ENCODE measurements at regions not wholly inside any gene's neighbourhood (a gene's known extent, or its start where the extent isn't known, plus 50 kb on each side); places are given as distances from the start of the nearest gene placed in this dataset.
"Not testable (repeated sequence)": the region's sequence is repeated elsewhere in the genome, so short reads cannot be mapped to it uniquely, and the experiment has no call there.

DNA sequence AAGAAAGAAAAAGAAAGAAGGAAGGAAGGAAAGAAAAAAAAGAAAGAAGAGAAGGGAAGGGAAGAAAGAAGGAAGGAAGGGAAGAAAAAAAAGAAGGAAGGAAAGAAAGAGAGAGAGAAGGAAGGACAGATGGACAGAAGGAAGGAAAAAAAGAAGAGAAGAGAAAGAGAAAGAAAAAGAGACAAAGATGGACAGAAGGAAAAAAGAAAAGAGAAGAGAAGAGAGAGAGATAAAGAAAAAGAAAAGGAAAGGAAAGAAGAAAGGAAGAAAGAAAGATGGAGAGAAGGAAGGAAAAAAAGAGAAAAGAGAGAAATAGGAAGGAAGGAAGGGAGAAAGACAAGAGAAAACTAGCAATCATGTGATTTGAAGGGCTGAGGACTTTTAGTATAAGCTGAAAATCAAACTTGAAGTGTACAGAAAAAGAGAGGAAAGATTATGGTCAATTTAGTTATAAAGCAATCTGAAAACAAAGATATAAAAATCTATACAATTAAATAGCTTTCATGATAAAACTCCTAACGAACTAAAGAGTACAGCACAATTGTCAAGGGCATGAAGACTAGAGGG is 115.3 kb downstream of the LTN1 start:
- DNase-seq (ENCODE audit: low read depth) = no peak

DNA sequence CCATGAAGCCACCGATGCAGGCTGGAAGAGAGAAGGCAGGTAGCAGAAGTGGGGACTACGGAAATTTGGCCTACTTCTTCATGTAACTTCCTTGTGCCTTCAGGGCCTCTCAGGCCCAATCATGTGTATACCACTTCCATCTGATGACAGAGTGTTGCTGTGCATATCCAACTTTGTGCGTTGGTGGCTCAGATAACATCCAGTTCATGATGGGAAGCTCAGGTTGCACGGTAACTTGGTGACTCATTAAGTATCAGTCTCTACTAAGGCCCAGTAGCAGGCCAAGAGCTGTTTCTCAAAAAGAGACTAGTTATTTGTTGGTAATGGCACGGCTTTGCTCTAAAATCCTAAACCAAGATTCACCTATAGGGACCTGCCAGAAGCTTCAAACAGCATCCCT is 117.6 kb downstream of the LTN1 start:
- DNase-seq (ENCODE audit: low read depth) = no peak

DNA sequence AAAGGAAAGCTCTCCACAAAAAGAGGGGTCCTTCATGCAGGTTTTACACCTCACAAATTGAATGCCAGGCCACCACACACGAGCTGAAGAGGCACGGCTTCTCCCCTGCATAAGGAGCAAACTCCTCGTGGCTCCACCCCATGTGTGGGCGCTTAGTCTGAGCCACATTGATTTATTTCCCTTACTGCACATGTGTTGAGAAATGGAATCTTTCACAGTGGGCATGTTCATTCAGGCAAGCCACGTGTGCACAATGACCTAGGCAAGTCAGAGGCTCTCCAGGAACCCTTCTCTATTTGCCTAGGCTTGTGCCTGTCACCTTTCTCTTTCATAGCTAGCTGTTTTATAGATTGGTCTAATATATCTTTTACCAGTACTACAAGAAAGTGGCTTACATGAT is 120.5 kb downstream of the LTN1 start:
- no peak for DNase-seq (ENCODE audit: low read depth)

DNA sequence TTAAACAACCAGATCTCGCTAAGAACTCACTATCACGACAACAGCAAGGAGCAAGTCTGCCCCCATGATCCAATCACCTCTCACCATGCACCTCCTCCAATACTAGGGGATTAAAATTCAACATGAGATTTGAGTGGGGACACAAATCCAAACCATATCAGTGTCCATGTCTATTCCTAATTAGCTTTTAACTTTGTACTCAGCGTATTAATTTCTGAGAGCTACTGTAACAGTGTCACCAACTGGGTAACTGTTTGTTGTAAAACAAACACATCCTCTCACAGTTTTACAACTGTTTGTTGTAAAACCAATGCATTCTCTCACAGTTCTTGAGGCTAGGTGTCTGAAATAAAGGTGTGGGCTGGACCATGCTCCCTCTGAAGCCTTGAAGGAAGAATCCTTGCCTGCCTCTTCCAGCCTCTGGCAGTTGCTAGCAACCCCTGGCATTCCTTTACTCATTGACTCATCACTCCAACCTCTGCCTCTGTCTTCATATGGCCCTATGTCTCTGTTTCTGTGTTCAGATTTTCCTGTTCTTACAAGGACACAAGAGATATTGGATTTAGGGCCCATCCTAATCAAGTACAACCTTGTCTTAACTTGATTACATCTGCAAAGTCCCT is 121.2 kb downstream of the LTN1 start:
- no peak for DNase-seq (ENCODE audit: low read depth)

DNA sequence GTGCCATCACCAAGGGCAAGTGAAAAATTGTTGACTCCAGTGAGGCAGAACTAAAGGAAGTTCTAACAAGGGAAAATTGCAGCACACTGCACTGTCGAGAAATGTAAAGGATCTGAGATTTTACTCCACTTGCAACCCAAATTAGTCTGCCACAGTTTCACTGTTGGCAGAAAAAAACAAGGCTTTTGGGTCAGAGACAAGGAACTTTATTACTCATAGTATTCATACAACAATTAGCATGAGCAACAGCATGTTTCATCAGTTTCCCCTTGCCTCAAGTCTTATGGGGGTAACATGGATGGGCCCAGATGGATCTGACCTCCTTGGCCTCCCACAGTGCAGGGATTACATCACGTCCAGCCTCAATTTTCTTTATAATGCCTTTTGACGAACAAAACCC is 125.3 kb downstream of the LTN1 start:
- no peak for DNase-seq (ENCODE audit: low read depth)

DNA sequence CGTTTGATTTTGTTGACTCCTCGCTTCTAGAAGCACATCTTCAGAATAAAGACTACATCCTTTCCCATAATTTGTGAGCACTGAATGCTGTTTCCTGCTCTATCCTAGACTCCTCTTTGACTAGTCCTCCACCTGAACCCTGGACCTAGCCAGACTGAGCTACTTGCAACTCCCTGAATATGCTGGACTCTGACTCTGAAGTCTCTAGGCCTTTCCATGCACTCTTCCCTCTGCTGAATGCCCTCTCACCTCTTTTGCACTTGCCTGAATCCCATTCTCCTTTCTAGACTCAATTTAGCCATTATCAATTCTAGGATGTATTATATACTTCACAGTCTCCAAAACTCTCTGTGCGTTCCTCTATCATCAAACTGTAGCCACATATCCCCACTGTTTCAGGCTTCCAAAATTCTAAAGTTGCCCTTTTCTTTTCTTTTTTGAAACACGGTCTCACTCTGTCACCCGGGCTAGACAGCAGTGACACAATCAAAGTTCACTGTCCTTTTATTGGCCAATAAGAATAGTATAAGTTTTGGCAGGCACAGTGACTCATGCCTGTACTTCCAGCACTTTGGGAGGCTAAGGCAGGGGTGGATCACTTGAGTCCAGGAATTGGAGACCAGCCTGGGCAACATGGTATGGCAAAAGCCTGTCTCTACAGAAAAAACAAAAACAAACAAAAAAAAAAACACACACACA is 127.0 kb downstream of the LTN1 start:
- DNase-seq (ENCODE audit: low read depth) = no peak

DNA sequence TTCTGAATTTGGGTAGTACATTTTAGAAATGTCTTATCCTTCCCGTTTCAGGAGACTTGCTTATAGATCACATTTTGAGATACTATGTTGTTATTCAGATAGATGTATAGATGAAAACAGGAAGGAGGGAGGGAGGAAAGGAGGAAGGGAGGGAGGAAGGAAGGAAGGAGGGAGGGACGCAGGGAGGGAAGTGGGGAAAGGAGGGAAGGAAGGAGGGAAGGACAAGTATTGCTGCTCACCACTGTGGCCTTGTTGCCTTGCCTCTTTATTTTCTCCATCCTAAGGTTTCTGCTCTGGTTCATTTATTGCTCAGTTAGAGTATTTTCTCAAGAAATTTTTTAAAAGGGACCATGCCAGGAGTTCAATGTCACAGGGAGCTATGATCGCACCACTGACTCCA is 134.3 kb downstream of the LTN1 start:
- DNase-seq (ENCODE audit: low read depth) = no peak

DNA sequence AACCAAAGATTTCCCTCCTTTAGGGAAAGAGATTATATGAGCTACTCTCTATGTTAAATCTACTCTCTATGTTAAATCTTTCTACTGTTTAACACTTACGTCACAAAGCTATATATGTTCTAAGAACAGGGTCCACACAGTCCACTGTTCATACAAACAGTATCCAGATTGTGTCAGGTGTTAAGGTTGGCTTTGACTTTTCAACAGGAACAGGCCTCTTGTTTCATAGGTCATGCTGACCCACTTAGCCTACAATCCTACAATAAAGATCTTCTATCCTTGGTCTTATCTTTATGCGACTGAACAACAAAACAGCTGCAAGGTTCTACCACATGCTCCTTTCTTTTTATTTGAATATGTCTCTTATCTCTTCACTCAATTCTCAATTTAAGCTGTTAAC is 134.9 kb downstream of the LTN1 start:
- no peak for DNase-seq (ENCODE audit: low read depth)

DNA sequence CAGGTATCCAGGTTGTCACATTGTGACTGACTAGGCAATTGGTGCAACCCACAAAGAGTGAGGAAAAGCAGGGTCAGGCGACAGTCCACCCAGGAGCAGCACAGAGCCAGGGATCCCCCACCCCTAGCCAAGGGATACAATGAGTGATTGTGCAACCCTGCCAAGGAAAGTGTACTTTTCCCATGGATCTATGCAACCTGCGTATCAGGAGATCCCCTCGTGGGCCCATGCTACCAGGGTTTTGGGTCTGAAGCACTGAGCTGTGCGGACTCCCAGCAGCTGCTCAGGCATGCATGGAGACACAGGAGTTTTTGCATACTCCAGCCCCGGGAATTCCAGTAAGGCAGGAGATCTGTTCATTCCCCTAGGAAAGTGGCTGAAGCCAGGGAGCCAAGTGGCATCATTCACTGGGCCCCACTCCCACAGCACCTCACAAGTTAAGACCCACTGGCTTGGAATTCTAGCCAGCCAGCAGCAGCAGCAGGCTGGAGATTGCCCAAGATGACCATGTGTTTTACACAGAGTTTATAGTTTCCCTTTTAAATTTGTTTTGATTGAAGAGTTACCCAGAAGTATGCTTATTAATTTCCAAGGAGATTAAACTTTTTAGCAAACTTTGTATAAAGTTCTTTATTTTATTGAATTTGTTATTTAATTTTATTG is 136.0 kb downstream of the LTN1 start:
- no peak for DNase-seq (ENCODE audit: low read depth)

DNA sequence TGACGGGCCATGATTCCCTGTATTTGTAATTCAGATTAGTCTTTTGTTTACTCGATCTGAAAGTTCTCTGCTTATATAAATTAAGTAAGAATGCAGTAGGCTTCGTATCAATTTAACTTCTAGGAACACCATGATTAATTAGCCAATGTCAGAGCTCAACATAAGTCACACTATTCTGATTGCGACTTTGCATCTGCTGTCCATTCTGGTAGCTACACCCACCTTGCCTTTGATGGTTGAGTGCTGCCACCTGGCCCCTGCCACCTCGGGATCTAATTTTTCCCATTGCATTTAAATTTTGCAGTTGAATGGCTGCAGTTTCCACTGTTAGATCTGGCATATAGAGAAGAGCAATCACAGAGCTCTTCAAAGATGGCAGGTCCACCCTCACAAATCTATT is 140.0 kb downstream of the LTN1 start:
- no peak for DNase-seq (ENCODE audit: low read depth)

DNA sequence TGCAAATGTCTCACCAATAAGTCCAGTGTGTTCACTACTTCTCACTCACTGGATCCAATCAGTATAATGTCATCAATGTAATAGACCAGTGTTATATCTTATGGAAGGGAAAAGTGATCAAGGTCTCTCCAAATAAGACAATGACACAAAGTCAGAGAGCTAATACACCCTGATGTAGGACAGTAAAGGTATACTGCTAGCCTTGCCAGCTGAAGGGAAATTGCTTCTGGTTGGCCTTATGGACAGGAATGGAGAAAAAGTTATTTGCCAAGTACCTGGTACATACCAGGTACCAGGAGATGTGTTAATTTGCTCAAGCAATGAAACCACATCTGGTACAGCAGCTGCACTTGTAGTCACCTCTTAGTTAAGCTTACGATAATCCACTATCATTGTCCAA is 141.0 kb downstream of the LTN1 start:
- no peak for DNase-seq (ENCODE audit: low read depth)

DNA sequence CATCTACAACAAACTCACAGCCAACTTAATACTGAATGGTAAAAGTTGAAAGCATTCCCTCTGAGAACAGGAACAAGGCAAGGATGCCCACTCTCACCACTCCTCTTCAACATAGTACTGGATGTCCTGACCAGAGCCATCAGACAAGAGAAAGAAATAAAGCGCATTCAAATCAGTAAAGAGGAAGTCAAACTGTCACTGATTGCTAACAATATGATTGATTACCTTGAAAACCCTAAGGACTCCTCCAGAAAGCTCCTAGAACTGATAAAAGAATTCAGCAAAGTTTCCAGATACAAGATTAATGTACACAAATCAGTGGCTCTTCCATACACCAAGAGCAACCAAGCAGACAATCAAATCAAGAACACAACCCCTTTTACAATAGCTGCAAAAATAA is 153.4 kb downstream of the LTN1 start:
- not testable (repeated sequence) for DNase-seq (ENCODE audit: low read depth)

DNA sequence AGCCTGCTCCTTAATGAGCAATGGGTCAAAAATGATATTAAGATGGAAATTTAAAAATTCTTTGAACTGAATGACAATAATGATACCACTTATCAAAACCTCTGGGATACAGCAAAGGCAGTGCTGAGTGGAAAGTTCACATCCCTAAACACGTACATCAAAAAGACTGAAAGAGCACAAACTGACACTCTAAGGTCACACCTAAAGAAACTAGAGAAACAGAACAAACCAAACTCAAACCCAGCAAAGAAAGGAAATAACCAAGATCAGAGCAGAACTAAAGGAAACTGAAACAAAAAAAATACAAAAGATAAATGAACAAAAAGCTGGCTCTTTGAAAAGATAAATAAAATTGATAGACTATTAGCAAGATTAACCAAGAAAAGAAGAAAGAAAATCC is 155.3 kb downstream of the LTN1 start:
- not testable (repeated sequence) for DNase-seq (ENCODE audit: low read depth)

DNA sequence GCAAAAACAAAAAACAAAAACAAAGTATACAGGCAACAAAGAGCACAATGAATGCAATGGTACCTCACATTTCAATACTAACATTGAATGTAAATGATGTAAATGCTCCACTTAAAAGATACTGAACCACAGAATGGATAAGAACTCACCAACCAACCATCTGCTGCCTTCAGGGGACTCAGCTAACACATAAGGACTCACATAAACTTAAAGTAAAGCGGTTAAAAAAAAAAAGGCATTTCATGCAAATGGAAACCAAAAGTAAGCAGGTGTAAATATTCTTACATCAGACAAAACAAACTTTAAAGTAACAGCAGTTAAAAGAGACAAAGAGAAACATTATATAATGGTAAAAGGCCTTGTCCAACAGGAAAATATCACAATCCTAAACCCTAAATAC is 156.1 kb downstream of the LTN1 start:
- not testable (repeated sequence) for DNase-seq (ENCODE audit: low read depth)

DNA sequence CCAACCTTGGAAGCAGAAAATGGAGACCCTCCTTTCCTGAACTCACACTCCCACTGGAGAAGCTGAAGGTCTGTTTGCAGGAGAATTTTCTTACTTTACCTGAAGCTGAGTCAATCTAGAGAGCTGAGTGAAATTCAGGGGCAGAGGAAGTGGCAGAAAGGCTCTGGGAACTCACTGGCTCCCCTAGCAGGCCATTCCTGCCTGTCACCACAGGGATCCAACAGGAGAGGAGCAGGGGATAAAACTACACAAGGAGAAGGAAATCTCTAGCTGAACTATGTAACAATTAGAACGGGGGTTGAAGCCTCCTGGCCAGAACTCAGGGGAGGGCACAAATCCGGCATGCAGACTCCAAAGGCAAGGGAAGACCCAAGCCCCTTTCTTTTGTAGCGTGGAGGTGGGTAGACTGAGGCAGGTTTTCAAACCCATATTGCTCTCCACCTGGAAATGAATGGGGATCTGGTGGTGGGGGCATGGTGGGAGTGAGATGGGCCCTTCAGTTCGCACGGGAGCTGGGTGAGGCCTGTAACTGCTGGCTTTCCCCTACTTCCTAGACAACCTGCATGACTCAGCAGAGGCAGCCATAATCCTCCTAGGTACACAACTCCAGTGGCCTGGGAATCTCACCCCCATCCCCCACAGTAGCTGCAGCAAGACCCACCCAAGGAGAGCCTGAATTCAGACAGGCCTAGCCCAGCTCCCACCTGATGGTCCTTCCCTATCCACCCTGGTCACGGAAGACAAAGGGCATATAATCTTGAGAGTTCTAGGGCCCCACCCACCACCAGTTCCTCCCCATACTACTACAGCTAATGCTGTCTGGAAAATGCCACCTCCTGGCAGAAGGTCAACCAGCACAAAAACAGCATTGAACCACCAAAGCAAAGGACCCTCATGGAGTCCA is 158.1 kb downstream of the LTN1 start:
- no peak for DNase-seq (ENCODE audit: low read depth)

DNA sequence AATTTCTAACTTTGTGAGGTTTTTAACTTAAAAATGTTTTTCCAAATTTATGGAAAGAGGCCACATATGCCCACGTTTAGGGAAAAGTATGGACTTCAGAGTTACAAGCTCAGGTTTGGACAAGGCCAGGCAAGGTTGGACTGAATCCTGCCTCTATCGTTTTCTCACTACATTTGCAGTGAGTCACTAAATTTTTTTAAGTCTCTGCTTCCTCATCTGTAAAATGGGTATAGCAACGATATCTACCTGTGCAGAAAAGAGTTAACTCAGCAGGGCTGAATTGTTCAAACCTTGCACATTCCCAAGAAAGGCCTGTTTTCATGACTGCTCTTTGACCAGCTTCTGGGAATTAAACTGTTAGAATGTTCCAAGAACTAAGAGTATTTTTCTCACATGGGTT is 159.1 kb downstream of the LTN1 start:
- DNase-seq (ENCODE audit: low read depth) = no peak

DNA sequence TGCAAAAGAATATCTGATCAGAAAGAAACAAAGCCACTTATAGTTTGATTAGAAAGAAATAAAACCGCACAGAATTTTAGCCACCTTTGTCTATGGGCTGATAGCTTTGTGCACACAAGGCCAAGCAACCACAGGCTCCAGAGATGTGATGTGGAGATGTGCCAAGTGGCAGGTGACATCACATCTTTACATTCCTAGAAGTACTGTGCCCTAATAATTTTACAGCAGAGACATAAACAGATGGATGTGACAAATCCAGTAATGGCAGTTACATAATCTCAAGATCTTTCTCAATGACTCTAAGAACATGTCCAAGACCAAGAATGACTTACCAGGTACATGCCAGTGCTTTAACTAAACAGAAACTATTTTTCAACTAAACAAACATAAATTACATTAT is 159.5 kb downstream of the LTN1 start:
- DNase-seq (ENCODE audit: low read depth) = no peak

DNA sequence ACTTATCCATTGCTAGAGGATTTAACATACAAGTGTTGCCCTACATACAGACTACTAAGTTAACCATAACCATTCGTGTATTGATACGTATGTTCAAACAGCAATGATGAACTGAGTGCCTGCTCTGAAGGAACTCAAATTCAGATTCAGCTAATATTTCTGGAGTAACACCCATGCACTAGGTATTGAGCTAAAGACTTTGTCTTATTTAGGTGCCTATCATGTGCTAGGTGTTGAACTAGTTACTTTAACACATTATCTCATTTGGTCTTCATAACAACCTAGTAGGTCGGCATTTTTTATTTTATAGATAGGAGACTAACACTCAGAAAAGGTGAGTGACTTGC is 160.0 kb downstream of the LTN1 start:
- DNase-seq (ENCODE audit: low read depth) = no peak

DNA sequence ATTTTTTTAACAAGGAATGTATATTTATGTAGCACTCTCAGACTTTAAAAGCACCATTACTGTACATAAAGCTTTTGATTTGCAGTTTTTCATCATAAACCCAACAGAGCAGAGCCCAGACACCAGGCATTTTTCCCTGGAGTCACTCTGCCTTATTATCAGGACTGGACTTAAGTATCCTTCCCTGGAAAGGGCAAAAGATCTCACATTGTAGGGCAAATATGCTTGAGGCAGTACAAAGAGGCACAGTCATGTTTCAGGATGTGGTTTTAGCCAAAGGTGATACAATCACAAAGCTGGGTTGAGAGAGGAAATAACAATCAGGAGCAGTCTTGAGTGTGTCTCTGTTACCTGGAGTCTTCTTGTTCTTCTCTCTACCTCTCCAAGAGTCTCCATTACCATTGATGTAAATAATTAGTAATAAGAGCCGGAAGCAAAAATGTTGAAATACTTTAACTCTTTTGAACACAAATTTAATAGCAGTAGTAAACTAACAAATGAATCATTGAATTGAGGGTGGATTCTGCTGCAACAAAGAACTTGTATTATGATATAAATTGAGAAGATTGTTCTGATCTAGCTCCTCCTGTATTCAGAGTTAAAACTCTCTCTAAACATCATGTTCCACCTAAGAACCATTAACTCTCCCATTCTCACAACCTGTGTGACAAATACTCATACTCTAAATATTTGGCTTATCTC is 160.5 kb downstream of the LTN1 start:
- no peak for DNase-seq (ENCODE audit: low read depth)

DNA sequence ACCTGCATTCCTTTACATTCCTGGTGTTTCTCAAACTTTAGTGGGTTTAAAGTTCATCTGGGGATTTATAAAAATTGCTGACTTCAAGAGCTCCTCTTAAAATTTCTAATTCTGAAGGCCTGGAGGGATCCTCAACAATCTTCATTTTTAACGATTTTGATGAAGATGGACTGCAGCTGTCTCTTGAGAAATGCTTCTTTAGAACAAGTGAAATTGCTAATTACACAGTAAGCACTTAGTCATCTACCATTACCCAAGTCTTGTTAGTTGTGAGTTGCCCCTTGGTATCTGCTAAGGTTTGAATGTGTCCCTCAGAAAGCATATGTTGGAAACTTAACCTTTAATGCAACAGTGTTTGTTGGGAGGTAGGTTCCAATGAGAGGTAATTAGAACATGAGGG is 163.7 kb downstream of the LTN1 start:
- DNase-seq (ENCODE audit: low read depth) = no peak

DNA sequence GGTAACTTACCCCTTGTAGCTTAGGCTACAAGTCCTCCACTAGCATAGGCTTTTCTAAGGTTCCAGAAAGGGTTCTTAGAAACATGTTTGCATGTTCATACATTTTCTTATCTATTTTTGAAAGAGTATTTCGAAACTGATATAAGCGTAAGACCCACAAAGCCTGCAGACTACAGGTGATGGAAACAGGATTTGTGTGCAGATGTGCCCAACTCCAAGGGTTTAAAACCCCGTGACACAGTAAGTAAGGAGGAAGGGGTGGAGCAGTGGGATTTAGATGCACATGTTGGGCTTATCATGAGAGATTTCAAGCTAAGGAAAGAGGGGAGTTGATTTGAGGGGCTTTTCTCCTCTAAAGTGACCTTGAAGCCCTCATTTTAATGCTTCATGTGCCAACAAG is 164.7 kb downstream of the LTN1 start:
- no peak for DNase-seq (ENCODE audit: low read depth)

DNA sequence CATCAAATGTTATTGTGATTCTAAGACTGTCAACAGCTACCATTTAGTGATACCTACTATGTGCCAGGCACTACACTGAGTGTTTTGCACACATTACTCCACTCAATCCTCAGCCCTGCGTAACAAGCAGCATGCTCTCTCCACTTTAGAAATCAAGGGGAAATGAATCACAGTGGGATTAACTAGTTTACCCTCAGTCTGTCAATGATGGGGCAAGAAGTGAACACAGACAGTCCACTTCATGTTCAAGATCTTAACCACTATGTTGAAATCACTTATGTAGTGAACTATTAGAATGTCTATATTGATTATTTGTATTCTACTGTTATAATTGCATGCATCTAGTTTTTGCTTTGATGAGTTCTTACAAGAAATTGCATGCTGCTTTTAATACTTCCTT is 165.3 kb downstream of the LTN1 start:
- no peak for DNase-seq (ENCODE audit: low read depth)

All from activated T-helper 9 cell treated with anti-CD3 and anti-CD28 coated beads, Interleukin-2, amount 50 U/mL, for 16 hours (primary cell).